Daoy (cell line): ENCODE measurements at regions not wholly inside any gene's neighbourhood (a gene's known extent, or its start where the extent isn't known, plus 50 kb on each side); places are given as distances from the start of the nearest gene placed in this dataset.
A peak's percentile ranks its signal among the peaks of the same experiment; 100 is the strongest.
"Not testable (repeated sequence)": the region's sequence is repeated elsewhere in the genome, so short reads cannot be mapped to it uniquely, and the experiment has no call there.

Experiments
- DNase-seq: peaks from one replicate; pipeline ENCODE4 v3.0.0-alpha.2; 2015; ENCODE audit warnings: low read depth

DNA sequence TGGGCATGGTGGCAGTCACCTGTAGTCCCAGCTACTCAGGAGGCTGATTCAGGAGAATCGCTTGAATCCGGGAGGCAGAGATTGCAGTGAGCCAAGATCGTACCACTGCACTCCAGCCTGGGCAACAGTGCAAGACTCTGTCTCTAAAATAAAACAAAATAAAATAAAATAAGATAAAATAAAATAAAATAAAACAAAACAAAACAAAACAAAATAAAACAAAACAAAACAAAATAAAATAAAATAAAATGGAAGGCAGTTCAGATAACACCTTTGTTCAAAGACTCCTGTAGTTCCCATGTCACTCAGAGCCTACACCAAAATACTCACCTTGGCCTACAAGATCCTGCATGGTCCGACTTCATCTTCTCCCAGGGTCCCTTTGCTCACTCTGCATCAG lies 61.3 kb downstream of the SYF2 start:
- DNase-seq: not testable (repeated sequence)

DNA sequence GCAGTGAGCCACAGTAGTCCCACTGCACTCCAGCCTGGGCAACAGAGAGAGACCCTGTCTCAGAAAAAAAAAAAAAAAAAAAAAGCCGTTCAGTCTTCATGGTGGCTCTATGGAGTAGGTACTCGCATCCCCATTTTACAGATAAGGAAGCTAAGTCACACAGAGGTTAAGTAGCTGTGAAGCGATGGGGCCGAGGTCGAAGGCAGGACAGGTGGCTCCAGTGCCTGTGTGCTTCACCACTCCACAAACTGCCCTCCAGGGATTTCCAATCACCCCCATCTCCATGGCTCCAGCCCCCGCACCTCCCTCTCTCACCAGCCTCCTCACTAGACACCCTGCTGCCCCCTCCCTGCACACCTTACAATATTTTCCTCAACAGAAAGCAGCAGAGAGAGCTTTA lies 61.9 kb downstream of the SYF2 start:
- DNase-seq: no peak

DNA sequence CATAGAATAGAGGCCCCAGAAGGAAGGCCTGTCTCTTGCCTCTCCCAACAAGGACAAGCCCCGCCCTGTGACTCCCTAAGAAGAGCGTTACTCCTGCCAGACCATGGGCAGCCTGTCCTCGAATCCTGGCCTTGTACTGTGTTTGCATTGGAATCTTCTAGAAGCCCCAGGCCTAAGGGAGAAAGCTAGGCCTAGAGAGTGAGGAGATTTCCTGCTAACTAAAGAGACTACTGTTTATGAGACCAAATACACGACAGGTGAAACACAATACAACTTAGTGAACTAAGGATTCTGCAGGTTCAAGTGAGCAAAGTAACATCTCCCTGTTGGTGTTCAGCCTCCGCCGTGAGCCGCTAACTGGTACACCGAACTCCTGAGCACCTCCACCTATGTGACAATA lies 62.7 kb downstream of the SYF2 start:
- no peak for DNase-seq

DNA sequence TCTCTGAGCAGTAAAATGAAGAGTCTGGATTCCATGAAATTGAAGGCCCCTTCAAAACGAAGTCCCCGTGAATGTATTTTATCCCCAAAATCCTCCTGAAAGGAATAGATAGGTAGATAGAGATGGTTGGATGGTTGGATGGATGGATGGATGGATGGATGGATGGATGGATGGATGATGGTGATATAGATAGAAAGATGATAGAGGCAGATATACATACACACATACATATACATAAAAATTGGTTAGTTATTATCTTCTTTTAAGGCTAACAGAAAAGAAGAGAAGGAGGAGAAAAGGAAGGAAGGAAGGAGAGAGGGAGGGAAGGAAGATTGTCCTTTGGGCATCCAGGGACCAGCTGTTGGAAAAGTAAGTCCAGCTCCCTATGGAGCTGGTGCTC lies 63.1 kb downstream of the SYF2 start:
- no peak for DNase-seq

DNA sequence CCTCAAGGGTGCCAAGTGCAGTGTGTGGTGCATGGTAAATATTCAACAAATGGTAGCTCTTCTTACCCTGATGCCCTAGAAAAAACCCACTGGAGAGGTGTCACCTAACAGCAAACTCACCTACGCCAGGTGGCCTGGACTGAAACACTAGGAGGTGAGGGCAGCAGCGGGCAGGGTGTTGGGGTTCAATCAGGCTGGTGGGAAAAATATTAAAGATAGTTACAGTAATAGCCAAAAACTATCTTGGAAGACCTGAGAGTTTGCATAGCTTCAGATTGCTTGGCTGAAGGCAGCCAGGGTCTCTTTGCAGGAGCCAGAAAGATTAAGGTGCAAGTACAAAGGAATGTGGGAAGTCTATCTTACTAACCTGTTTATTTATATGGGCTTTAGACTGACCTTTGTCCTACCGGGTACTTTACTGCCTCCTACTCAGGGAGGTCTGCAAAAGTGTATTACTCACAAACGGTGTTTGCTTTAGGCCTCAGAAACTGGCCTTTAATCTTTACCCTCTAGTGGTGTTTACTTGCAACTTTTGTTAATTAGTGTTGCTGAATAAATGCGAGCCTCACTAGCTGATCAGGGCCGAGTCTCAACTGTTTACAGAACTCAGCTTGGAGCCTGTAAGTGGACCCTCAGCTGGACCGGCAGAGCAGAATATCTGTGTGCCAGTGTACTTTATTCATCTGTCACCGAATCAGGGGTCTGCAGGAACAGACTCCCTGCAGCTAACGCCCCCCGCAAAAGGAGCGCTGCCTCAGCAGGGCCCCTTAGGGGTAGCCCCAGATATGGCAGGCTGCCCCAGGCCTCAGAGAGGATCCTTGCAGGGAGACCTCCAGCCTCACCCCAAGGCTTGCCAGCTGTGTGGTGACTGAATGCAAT lies 63.9 kb downstream of the SYF2 start:
- DNase-seq: peak; percentile 17

DNA sequence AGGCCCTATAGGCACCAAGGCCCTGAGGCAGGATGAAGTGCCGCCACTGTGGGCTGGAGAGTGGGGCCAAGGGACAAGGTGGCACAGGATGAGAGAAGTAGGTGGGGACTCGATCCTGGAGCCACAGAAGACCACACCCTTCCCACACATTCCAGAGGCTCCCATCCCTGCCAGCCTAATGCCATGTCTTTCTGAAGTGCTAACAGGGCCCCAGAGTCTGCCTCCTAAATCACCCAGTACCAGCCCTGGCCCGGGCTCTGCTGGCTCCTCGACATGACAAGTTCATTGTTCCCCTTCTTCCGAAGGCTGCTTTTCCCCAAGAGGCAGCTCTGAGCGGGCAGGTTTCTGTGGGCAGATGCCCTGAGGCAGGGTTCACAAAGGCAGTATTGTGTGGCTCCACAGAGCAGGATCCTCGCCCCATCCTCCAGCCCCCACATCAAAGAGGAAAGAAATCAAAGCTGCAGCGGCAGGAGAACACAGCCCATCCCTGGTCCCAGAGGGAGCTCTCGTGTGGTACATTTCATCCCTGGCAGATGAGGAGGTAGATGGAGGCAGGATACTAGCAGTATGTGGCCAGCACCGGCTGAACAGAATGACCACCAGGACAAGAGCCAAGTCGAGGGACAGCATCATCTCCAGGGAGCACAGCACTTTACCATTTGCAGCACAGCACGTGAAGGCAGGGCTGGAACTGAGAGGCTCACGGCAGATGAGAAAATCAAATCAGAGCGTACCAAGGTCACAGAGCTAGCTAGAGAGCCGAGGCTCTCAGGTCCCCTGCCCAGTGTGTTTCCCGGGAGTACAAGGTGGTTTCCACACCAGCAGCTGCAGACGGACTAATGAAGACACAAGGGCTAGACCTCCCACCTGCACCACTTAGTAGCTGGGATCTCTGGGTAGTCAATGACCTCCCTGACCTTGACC lies 64.8 kb downstream of the SYF2 start:
- peak; percentile 22 for DNase-seq

DNA sequence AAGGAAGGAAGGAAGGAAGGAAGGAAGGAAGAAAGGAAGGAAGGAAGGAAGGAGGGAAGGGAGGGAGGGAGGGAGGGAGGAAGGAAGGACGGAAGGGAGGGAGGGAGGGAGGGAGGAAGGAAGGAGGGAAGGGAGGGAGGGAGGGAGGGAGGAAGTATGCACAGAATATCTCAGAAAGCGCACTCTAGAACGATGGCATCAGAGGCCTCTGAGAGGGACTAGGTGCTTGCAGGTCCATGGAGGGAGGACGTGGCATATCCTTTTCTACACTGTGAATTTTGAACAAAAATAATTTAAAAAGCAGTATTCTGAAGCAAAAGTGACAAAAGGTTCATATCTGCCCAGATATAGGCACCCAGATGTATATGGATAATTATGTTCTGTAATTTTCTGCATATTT lies 65.5 kb downstream of the SYF2 start:
- no peak for DNase-seq

DNA sequence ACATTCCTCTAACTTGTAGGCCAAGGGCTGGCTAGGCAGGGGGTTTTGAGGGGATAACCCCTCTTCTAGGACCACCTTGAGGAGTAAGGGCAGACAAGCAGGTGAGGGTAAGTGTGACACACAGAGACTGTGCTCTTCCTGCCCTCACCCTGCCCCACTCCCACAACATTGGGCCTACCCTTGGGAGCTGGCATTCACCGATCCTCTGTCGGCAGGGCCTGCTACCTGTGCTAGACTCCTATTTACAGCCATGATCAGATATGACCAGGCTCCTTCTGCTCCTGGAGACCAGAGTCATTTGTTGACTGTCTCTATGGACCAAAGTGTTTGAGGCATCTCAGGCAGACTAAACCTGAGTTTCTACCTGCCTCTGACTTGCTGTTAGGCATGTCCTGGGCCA lies 68.3 kb downstream of the SYF2 start:
- DNase-seq: no peak

DNA sequence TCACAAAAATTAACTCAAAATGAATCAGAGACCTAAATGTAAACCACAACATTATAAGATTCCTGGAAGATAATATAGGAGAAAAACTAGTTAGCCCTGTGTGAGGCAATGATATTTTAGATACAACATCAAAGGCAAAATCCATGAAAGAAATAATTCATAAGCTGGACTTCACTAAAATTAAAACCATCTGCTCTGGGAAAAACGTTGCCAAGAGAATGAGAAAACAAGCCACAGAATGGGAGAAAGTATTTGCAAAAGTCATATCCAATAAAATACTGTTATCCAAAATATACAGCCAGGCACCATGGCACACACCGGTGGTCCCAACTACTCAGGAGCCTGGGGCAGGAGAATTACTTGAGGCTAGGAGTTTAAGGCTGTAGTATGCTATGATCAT lies 70.3 kb downstream of the SYF2 start:
- no peak for DNase-seq

DNA sequence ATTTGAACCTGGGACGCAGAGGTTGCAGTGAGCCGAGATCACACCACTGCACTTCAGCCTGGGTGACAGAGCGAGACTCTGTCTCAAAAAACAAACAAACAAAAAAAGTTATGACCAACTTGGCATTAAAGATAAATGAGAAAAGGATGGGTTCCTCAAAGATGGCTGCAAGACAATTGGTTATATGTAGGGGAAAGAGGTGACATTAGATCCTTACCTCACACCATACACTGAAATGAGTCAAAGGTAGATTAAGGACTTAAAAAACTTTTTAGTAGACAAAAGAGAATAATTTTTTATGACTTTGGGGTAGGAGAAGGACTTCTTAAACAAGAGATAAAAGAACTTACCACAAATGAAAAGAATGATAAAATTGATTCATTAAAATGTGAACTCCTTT lies 74.5 kb downstream of the SYF2 start:
- DNase-seq: no peak

DNA sequence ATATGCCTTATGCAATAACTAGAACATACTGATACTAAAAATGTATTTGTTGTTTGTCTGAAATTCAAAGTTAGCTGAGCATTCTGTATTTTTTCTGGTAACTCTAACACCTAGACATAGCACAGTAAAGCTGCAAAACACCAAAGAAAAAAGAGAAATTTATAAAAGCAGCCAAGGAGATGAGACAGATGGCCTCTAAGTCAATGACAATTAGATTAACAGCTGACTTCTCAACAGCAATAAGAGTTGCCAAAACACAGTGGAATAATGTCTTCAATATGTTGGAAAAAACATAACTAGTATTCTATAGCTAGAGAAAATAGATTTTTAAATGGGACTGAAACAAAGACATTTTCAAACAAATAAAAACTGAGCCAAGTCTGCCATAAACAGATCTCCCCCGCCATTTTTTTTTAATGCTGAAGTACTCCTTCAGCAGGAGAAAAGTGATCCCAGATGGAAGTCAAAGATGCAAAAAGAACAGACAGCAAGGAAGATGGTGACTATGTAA lies 81.3 kb downstream of the SYF2 start:
- no peak for DNase-seq

DNA sequence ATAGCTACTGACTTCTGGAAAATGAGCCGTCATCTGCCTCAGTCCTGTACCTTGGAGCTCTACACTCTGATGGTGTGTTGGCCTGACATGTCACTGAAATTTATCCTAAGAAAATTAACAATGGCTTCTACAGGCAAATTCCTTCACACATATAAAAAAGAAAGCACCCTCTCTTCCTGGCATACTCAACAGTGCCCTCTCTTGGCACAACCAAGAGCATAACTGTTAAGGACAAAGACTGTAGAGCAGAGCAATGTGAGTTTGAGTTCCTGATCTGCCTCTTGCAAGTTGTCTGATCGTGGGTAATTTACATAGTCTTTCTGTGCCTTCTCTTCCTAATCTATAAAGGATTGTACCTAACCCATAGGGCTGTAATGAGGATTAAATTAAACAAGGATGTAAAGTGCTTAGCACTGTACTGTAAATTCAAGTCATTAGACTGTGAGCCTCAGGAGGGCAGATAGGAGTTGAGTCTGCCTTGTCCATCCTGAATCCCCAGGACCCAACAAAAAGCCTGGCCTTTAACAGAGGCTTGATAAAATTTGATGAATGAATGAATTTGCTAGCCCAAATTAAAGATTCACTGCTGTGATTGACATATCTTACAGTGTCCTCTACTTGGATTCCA lies 83.5 kb downstream of the SYF2 start:
- DNase-seq: peak; percentile 32

DNA sequence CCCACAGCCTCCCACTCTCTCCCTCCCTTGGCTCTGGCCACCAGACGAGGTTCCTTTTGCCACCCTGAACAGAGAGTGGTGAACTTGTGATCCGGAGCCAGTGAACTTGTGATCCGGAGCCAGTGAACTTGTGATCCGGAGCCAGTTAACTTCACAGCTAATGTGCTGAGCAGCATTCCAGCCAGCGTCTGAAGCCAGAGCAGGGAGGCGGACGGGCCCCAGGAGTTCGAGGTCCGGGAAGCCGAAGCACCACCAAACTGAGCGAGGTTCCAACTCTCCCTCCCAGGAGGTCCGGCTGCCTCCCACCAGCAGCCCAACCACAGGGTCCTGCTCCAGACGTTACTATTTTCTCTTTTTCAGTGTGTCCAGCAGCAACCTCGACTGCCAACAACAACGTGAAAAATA lies 85.8 kb downstream of the SYF2 start:
- no peak for DNase-seq

DNA sequence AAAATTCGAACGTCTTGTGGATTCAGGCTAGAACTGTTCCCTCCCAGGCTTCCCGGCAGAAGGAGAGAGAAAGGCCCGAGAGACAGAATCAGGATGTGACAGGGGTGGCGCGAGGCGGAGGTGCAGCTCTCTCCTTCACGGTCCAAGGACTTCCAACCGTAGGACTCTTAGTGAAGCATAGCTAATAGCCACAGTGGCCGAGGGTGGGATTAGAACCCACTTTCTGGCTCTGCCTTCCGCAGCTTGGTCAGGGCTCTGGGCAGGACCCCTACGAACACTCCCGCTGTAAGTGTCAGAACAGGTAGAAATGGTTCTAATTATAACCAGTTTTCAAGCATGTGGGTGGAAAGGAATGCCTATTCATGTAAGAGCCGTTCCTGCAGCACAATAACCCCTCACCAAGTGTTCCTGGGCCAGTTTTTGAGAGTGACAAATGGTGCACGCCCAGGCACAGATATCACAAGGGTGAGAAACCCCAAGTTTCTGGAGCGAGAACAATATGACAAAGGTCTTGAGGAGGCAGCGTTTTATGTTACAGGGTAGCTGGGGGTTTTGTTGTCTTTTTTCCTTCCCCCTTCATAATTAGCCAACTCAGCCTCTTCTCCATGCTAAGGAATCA lies 86.4 kb downstream of the SYF2 start:
- DNase-seq: no peak

DNA sequence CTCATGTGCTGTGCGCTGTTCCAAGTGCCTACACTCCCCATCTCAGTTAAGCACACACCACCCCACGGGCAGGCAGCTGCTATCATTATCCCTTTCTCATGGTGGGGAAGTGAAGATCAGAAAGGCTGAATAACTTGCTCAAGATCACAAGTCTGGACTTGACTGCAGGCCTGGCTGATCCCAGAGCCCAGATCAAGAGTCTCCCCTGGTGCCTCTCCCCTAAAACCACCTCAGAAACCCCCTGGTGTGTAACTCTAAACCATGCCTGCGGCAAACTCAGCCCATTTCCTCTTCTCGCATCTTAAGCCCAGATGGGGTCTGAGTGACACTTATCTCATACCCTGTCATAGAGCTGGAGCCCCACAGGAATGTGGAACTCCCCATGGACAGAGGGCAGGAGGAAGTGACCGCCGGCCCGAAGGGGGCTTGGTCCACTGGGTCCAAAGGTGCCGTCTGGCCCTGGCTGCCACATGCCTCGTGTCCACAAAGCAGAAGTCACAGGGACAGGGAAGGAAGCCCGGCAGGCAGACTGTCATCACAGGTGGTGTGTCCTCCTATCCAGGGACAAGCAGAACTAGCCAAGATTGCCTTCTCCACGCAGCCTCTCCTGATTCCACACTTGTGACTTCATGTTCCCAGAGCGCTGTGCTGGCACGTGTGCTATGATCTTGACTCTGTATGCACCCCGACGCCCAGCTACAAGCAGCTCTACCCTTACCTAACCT lies 92.1 kb downstream of the SYF2 start:
- DNase-seq: peak; percentile 52

DNA sequence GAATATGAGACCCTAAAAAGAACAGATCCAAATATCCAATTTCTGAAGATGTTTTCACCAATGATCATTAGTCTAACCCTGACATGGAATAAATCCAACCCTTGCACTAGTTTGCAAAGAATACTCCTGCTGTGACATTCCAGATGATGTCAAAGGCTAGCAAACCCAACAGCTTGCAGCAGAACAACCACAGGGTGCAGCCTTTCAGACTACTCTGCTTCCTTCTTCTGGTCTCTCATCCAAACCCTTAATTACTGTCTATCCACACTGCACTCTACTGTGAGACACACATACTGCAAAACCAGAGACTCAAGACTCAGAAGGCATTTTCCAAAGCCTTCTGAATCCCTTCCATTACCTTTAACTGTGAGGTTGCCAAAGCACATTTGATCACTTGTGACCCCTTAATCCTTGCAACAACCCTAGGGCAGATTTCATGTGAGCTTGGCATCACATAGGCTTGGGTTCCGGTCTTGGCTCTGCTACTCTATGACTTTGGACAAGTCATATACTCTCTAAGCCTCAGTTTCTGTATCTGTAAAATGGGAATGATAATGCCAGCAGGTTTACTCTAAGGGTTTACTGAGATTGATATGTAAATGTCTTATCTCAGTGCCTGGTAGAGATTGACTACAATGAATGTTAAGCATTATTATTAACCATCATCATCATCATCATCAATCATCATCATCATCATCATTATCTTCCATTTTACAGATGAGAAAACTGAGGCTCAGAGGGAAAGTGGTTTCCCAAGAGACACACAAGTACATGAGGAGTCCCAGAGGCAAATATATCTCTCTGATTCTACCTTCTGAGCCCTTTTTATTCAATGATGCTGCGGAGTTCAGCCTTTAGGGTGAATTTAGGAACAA lies 94.5 kb downstream of the SYF2 start:
- no peak for DNase-seq

DNA sequence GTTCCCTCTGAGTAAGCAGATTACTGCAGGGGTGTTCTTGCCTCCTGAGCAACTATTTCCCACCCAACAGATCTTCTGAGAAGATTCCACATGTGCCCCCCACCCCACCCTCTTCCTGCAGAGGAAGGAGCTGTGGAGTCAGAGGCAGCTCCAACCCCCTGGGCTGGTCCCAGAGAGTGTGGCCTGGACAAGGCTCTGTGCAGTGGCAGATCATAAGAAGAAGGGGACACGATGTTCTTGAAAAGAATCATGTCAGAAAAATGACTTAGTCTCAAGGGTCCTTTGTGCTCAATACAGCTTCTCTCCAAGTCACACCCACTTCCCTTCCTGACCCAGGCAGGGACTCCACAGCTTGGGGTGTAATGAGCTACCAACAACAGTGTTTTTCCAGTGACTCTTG lies 95.2 kb downstream of the SYF2 start:
- DNase-seq: no peak

DNA sequence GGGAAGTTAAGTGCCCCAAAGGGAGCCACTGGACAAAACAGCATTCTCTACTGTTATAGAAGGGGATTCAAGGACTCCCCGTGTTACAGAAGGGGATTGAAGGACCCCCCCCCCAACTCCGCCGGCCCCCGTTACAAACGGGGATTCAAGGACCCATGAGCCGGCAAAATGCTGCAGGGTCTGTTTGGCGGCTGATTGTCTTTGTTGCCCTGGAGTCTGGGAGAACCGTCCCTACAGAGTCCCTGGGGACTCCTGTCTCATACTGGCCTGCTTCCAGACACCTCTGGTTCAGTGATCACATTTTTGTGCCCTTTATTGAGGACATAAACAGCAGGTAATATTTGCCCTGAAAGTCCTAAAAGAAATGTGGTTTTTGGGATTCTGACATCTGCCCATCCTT lies 96.4 kb downstream of the SYF2 start:
- DNase-seq: no peak

DNA sequence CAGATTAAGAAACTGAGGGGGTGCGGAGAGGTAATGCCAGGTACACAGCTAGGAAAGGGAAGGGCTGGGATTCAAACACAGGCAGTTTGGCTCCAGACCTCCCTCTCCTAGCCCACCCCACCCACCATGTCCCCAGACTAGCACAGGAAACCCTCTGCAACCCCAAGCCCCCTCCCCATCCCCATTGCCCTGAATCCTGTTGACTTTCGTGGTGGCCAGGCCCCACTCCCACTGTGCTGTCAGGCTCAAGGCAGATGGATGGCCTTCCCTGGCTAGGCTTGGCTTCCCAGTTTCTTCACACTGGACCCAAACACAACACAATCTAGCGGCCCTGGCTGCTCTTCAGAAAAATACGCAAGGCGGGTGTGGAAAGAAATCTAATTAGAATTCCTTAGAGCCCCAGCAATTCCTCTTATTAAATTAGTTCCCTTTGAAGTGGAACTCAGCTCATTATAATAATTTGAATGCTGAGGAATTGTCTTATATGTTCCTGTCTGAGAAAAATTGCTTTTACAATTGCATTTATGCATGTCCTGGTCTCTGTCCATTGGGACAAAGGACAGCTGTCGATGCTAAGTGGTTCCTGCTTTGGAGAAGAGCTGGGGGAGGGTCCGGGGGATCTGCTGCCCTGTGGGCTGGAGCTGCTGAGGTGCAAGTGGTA lies 97.4 kb downstream of the SYF2 start:
- no peak for DNase-seq

DNA sequence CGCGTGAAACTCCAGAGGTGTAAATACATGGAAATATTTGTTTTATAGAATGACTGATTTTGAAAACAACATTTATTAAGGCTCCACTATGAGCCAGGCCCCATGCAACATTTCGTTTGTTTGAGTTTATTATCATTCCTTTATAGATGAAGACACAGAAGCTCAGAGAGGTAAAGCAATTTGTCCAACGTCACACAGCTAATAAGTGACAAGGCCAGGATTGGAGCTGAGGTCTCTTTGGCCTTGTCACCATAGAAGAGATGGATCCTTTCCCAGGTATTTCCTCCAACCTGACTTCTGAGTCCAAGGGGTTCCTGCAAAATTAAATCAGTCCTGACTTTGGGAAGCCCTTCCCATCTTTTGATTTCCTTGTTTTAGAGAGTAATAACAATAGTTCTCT lies 98.0 kb downstream of the SYF2 start:
- DNase-seq: no peak
